Keratinocyte (primary cell): ENCODE measurements at regions not wholly inside any gene's neighbourhood (a gene's known extent, or its start where the extent isn't known, plus 50 kb on each side); places are given as distances from the start of the nearest gene placed in this dataset.

ENCODE experiments used
- DNase-seq: peaks from one replicate; pipeline ENCODE4 v3.0.0-alpha.2; 2011; ENCODE audit warnings: low read depth, missing footprints, low spot score
- FAIRE-seq: peaks from 2 replicates; lab custom pipeline; 2011; peaks lifted over from hg19 to GRCh38; lab: Jason Lieb, UNC
- H2AFZ ChIP-seq: 2 replicates; pipeline ENCODE4 v1.6.0; 2012; ENCODE audit warnings: low read length, control low read depth, inconsistent platforms; ENCODE audit not compliant: control insufficient read depth
- H3K27ac ChIP-seq: 2 replicates; pipeline ENCODE4 v1.5.1; 2011; ENCODE audit warnings: low read length; ENCODE audit not compliant: control insufficient read depth, insufficient read depth
- H3K27me3 ChIP-seq: 3 replicates; pipeline ENCODE4 v1.6.0; 2011; ENCODE audit warnings: low read length; ENCODE audit not compliant: control insufficient read depth, insufficient read depth; ENCODE audit errors: extremely low read depth
- H3K36me3 ChIP-seq, 2 experiments: 2 replicates in 1 of 2; 3 replicates in 1 of 2; pipeline ENCODE4 v1.5.1; 2011; ENCODE audit warnings: low read length in 2 of 2, mild to moderate bottlenecking in 1 of 2; ENCODE audit not compliant: control insufficient read depth in 2 of 2, insufficient read depth in 2 of 2; ENCODE audit errors: extremely low read depth in 1 of 2
- H3K4me1 ChIP-seq: 3 replicates; pipeline ENCODE4 v1.5.1; 2011; ENCODE audit warnings: low read length; ENCODE audit not compliant: control insufficient read depth, insufficient read depth; ENCODE audit errors: extremely low read depth
- H3K4me2 ChIP-seq: 3 replicates; pipeline ENCODE4 v1.6.0; 2011; ENCODE audit warnings: low read depth, low read length; ENCODE audit not compliant: control insufficient read depth, insufficient read depth; ENCODE audit errors: extremely low read depth
- H3K4me3 ChIP-seq, 3 experiments: fragments of 200-600 bp in 1 of 3; sonication (generic) in 1 of 3; 2 replicates in 2 of 3; 3 replicates in 1 of 3; pipeline ENCODE4 v1.5.1; 2011 to 2016; ENCODE audit warnings: low read length in 3 of 3, mild to moderate bottlenecking in 3 of 3, control low read depth in 2 of 3, inconsistent platforms in 1 of 3, low read depth in 1 of 3, mixed read lengths in 1 of 3, mixed run types in 1 of 3, moderate library complexity in 1 of 3; ENCODE audit not compliant: control insufficient read depth in 2 of 3, insufficient read depth in 2 of 3; ENCODE audit errors: extremely low read depth in 1 of 3
- H3K79me2 ChIP-seq: 2 replicates; pipeline ENCODE4 v1.6.0; 2012; ENCODE audit warnings: low read length; ENCODE audit not compliant: control insufficient read depth, insufficient read depth
- H3K9ac ChIP-seq: 3 replicates; pipeline ENCODE4 v1.6.0; 2011; ENCODE audit warnings: low read length; ENCODE audit not compliant: control insufficient read depth, insufficient read depth; ENCODE audit errors: extremely low read depth
- H3K9me1 ChIP-seq: 3 replicates; pipeline ENCODE4 v1.6.0; 2011; ENCODE audit warnings: low read length; ENCODE audit not compliant: control insufficient read depth, insufficient read depth; ENCODE audit errors: extremely low read depth
- H3K9me3 ChIP-seq: 2 replicates; pipeline ENCODE4 v1.5.1; 2012; ENCODE audit warnings: low read depth, low read length; ENCODE audit not compliant: control insufficient read depth
- H4K20me1 ChIP-seq: 3 replicates; pipeline ENCODE4 v1.6.0; 2011; ENCODE audit warnings: low read length; ENCODE audit not compliant: control insufficient read depth, insufficient read depth; ENCODE audit errors: extremely low read depth
- EZH2 ChIP-seq: IDR thresholded peaks from one replicate; pipeline ENCODE4 v1.6.1; 2012; ENCODE audit warnings: inconsistent platforms, mild to moderate bottlenecking, low read length, moderate library complexity
- dilution Hi-C: fragments of 300-500 bp; cut with MboI; formaldehyde crosslinking; loops from one replicate; pipeline ENCODE4 v1.7.0; 2020; ENCODE audit warnings: low sequenced_read_pairs; ENCODE audit not compliant: extremely low pct_ligation_motif_present
- TF ChIP-seq, protein P1 (sequence below), 3 experiments: IDR thresholded peaks in 1 of 3; conservative IDR thresholded peaks in 1 of 3; optimal IDR thresholded peaks in 1 of 3; 2 replicates in 2 of 3; 3 replicates in 1 of 3; pipeline versions ENCODE3 to v1.5.1; 2011; ENCODE audit warnings: low read length in 3 of 3, mild to moderate bottlenecking in 3 of 3, moderate library complexity in 2 of 3, control low read depth in 1 of 3, inconsistent platforms in 1 of 3; ENCODE audit not compliant: insufficient read depth in 2 of 3; ENCODE audit errors: extremely low read depth in 1 of 3

DNA sequence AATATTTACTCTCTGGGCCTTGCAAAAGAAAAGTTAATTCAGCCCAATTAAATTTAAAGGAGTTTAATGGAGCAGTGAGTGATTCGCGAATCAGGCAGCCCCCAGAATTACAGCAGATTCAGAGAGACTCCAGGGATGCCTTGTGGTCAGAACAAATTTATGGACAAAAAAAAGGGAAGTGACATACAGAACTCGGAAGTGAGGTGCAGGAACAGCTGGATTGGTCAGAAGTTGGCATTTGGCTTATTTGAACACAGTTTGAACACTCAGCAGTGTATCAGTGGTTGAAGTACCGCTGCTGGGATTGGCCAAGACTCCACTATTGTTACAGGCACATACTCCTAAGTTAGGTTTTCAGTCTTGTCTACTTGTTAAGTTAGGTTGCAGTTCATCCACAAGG lies 145.0 kb upstream of the GAP43 start:
- Histone ChIP-seq H3K4me1 (no peaks in the 10 kb centered on the region), H3K36me3 (no peaks in the 10 kb centered on the region), H3K27ac (no peak overlapping the region), H4K20me1 (no peaks in the 10 kb centered on the region), H3K27me3 (no peaks in the 10 kb centered on the region), H3K9ac (no peak overlapping the region), H3K4me3 (no peak overlapping the region), H3K79me2 (no peaks in the 10 kb centered on the region), H3K9me3 (no peaks in the 10 kb centered on the region), H2AFZ (no peak overlapping the region), H3K4me2 (no peak overlapping the region), H3K9me1 (no peaks in the 10 kb centered on the region)
- dilution Hi-C loops: no loop called here
- no peak for FAIRE-seq
- no peak for TF ChIP-seq EZH2
- TF ChIP-seq, protein P1, sequence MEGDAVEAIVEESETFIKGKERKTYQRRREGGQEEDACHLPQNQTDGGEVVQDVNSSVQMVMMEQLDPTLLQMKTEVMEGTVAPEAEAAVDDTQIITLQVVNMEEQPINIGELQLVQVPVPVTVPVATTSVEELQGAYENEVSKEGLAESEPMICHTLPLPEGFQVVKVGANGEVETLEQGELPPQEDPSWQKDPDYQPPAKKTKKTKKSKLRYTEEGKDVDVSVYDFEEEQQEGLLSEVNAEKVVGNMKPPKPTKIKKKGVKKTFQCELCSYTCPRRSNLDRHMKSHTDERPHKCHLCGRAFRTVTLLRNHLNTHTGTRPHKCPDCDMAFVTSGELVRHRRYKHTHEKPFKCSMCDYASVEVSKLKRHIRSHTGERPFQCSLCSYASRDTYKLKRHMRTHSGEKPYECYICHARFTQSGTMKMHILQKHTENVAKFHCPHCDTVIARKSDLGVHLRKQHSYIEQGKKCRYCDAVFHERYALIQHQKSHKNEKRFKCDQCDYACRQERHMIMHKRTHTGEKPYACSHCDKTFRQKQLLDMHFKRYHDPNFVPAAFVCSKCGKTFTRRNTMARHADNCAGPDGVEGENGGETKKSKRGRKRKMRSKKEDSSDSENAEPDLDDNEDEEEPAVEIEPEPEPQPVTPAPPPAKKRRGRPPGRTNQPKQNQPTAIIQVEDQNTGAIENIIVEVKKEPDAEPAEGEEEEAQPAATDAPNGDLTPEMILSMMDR (optimal IDR thresholded peaks at IDR 0.05 in 1 of 3, IDR thresholded peaks at IDR 0.05 in 1 of 3, conservative IDR thresholded peaks at IDR 0.05 in 1 of 3; ENCODE audit: extremely low read depth in 1 of 3, insufficient read depth in 2 of 3, low read length in 3 of 3): no peak
- no peak for DNase-seq

DNA sequence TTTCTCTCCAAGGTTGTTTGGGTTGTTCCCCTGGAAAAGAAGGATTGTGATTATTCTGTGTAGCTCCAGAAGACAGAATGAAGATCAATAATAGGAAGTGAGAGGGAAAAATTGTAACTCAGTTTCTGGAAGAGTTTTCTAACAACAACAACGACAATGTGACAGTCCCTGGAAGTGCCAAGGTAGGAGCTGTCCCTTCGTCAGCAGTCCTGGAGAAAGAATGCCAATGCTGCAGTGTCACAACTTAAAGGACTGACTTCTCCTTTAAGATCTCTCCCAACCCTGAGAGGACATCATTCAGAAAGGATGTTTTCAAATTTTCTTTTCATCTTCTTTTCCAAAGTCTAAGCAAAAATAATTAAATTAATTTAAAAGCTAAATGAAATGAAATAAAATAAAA lies 136.4 kb upstream of the GAP43 start:
- no peaks in the 10 kb centered on the region for H3K36me3 ChIP-seq
- dilution Hi-C loops: no loop called here

More for the DNA sequence above, 136.4 kb upstream of the GAP43 start:
- no peaks in the 10 kb centered on the region for H3K27me3 ChIP-seq
- H2AFZ ChIP-seq: no peak overlapping the region
- no peak overlapping the region for H3K4me2 ChIP-seq
- H4K20me1 ChIP-seq: no peaks in the 10 kb centered on the region
- no peak overlapping the region for H3K27ac ChIP-seq
- H3K9ac ChIP-seq: no peak overlapping the region
- no peaks in the 10 kb centered on the region for H3K9me3 ChIP-seq
- no peak overlapping the region for H3K4me3 ChIP-seq
- FAIRE-seq: no peak
- no peaks in the 10 kb centered on the region for H3K9me1 ChIP-seq
- DNase-seq: no peak
- no peaks in the 10 kb centered on the region for H3K79me2 ChIP-seq
- no peaks in the 10 kb centered on the region for H3K4me1 ChIP-seq
- no peak for TF ChIP-seq EZH2
- TF ChIP-seq, protein P1 (optimal IDR thresholded peaks at IDR 0.05 in 1 of 3, IDR thresholded peaks at IDR 0.05 in 1 of 3, conservative IDR thresholded peaks at IDR 0.05 in 1 of 3; ENCODE audit: extremely low read depth in 1 of 3, insufficient read depth in 2 of 3, low read length in 3 of 3): no peak
